HG02642 (cell line): ENCODE measurements at regions not wholly inside any gene's neighbourhood (a gene's known extent, or its start where the extent isn't known, plus 50 kb on each side); places are given as distances from the start of the nearest gene placed in this dataset.
"Not testable (repeated sequence)": the region's sequence is repeated elsewhere in the genome, so short reads cannot be mapped to it uniquely, and the experiment has no call there.

ENCODE experiments used
- ATAC-seq: cut with Tn5 transposase; IDR thresholded peaks from one replicate; pipeline ENCODE4 v1.9.1; 2021; ENCODE audit warnings: mild to moderate bottlenecking; ENCODE audit not compliant: unreplicated experiment, poor library complexity

DNA sequence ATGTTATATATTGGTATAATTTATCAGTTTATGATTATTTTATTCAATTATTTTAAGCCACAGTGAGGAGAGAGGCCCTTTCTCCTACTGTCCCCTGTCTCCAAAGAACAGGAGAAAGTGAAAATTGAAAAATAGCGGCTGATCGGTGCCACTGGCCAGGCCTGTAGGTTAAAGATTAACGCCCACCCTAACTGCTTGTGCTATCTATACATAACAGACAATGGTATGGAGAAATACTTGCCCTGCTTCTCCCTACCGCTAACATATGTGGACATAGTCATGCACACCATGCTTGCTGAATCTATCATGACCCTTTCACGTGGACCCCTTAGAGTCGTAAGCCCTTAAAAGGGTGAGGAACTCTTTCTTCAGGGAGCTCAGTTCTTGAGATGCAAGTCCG is 67.5 kb downstream of the EIF1AY start:
- no peak for ATAC-seq

DNA sequence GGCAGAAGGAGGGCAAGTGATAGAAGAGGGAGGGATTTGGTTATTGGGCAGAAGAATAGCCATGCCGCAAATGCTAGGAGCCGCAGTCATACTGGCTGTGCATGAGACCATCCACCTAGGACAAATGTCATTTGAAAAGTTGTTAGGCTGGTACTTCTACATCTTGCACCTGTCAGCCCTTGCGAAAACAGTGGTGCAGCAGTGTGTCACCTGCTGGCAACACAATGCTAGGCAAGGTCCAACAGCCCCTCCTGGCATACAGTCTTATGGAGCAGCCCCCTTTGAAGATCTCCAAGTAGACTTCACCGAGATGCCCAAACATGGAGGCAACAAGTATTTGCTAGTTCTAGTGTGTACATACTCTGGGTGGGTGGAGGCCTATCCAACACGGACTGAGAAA is 72.7 kb downstream of the EIF1AY start:
- ATAC-seq, result peak; percentile 69

DNA sequence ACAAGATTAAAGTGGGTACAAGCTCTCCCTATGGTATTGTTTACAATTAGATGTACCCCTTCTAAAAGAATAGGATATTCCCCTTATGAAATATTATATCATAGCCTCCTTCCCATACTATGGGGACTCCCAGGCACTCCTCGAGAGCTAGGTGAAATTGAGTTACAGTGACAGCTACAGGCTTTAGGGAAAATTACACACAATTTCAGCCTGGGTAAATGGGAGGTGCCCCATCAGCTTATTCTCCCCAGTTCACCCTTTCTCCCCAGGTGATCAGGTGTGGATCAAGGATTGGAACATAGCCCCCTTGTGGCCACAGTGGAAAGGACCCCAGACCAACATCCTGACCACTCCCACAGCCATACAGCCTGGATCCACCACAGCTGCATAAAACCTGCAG is 73.3 kb downstream of the EIF1AY start:
- ATAC-seq, result not testable (repeated sequence)

DNA sequence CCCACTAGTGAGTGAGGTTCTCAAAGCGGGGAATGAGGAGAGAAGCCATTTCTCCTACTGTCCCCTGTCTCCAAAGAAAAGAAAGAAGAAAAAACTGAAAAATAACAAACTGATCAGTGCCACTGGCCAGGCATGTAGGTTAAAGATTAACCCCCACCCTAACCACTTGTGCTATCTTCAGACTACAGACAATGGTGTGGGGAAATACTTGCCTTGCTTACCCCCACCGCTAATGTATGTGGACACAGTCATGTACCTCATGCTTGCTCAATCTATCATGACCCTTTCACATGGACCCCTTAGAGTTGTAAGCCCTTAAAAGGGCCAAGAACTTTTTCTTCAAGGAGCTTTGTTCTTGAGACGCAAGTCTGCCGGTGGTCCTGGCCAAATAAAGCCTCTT is 75.9 kb downstream of the EIF1AY start:
- no peak for ATAC-seq

DNA sequence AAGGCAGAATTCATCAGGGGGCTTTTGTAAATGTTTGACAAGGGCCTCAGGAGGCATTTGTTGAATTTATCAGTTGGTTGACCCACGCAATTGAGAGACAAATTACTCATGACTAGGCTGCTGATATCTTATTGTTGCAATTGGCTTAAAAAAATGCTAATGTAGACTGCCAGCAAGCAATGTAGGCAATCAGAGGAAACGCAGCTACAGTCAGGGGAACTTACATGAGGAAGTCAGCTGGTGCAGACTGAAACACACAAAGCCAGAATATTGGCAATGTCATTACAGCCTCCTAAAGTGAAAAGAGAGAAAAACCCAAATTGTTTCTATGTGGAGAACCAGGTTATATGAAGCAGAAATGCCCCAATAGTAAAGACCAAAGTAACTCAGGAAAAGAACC is 83.9 kb downstream of the EIF1AY start:
- ATAC-seq, result no peak

DNA sequence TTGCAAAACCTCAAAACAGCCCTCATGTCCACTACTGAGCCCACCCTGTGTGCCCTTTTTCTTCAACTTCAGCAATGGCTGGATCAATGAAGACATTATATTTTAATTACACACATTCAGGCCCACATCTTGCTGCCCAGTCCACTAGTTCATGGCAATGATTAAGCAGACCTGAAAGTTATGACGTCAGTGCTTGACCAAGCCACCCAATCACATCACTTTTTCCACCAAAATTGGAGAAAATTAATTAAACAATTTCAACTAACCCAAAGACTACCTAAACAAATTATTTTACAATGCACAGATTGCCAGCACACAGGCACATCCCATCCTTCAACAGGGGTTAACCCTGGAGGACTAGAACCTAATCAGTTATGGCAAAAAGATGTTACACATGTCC is 86.6 kb downstream of the EIF1AY start:
- no peak for ATAC-seq

DNA sequence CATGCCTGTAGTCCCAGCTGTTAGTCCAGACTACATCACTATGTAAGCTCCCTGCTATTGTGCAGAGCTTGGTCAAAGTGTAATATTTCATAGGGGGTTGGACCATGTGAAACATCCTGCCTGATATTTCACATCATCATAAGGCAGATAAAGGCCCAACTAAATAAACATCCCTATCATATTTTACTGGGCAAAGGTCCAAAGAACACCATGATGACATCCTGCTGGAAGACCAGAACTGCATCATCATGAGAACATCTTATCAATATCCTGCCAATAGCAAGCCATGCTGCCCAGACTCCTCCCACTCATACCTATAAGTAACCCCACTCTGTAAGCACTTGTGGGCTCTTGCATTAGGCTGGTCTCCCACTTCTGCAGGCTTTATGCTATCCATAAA is 88.6 kb downstream of the EIF1AY start:
- no peak for ATAC-seq

DNA sequence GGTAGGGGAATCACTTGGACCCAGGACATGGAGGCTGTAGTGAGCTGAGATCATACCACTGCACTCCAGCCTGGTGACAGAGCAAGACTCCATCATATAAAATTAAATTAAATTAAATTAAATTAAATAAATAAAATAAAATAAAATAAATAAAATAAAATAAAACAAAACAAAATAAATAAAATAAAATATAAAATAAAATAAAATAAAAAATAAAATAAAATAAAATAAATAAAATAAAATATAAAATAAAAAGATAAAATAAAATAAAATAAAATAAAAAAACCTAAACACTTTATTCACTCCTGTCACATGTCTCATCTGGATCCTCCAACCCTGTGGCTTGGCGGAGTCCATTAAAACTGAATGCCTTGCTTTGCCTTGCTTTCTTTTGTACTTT is 89.8 kb downstream of the EIF1AY start:
- ATAC-seq, result not testable (repeated sequence)

DNA sequence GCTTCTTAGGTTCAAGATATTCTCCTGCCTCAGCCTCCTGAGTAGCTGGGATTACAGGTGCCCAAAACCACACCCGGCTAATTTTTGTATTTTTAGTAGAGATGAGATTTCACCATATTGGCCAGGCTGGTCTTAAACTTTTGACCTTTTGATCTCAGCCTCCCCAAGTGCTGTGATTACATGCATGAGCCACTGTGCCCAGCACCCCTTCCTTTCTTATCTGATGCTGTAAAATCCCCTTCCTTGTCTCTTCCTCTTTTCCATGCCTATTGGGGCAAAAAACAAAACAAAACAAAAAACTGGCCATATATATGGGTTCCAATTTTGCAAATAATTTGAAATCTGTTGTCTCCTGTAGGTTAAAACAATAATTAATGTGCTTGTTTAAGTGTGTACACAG is 74.0 kb upstream of the RPS4Y2 start:
- no peak for ATAC-seq

DNA sequence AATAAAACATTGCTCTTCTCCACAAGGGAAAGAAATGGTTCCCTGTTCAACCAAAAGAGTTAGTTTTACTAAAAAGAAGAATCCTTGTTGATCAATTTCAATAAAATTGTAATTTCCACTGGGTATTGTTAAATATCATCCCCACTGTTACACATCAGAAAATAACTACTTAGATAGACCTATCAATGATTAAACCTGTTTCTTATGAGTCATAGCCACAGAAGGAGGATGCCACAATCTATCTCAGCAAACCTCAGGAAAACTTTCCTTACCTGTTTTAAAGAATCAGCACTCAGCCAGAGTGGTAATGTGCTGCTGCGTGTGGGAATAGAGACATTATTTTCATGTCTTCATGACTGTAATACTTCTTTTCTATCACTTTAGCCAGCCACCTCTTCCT is 72.5 kb upstream of the RPS4Y2 start:
- ATAC-seq, result no peak

DNA sequence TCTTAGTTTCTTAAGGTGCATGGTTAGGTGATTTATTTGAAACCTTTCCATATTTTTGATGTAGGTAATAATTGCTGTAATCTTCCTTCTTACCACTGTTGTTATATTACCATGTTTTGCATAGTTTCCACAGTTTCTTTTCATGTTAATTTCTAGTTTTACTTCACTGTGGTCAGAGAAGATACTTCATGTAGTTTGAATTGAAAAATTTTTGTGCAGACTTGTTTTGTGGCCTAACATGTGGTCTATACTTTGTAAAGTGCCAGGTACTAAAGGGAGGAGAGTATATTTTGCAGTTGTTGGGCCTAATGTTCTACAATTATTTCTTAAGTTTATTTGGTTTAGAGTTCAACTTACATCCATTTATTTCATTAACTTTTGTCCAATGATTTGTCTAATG is 69.2 kb upstream of the RPS4Y2 start:
- no peak for ATAC-seq
